ENCODE measurements at regions not wholly inside any gene's neighbourhood (a gene's known extent, or its start where the extent isn't known, plus 50 kb on each side); places are given as distances from the start of the nearest gene placed in this dataset.

DNA sequence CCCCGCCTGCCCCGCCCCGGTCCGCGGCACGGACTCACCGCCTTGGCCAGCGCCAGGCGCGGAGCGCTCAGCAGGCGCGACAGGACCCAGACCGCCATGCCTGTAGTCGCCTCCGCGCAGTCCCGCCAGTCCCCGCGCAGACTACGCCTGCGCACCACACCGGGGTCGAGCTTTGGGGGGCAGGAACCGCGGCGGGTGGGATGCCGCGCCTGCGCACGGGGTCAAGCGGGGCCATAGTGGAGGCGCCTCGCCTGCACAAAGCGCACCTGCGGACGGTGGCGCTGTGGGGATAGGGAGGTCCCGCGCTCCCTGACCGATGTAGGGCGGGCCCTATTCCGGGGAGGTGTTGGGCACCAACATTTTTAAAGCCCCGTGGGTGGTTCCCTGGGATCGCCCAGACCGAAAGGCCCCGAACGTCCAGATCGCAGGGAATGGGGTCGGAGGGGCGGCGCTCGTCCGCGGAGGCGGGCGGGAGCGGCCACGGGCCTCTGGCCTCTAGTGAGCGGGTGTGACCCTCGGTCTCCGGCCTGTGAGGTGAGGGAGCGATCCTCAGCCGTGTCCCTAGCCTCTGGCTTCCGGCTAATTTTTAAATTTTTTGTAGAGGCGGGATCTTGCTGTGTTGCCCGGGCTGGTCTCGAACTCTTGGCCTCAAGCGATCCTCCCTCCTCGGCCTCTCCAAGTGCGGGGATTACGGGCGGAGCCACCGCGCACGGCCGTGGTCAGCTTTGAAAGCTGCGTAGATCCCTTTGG lies 70.8 kb upstream of the LPCAT1 start:
- Histone ChIP-seq H3K79me2 (ENCODE audit: insufficient read depth, low read length) (peaks cover 4% of the 10 kb centered on the region; the same call in 1 of the 2 replicates), H4K20me1 (ENCODE audit: insufficient read depth) (no peaks in the 10 kb centered on the region), H3K9me2 (ENCODE audit: insufficient read depth) (no peaks in the 10 kb centered on the region), H3K36me3 (ENCODE audit: control insufficient read depth in 1 of 2, insufficient read depth in 2 of 2, low read length in 2 of 2) (peaks cover 0 to 5% of the 10 kb centered on the region in 2 experiments; a peak in 1 of 4 replicates), H3K27me3 (ENCODE audit: insufficient read depth, low read length) (no peaks in the 10 kb centered on the region), H3K4me3 (replicated peaks in 1 of 2; ENCODE audit: low read depth in 1 of 2, low read length in 2 of 2) (peak overlapping the region; percentile 56 to 75), H2AFZ (ENCODE audit: low read depth, low read length, poor library complexity, severe bottlenecking) (peak overlapping the region; percentile 78), H3K4me2 (ENCODE audit: low read length) (peak overlapping the region; percentile 96), H3K4me1 (ENCODE audit: control insufficient read depth in 1 of 2, insufficient read depth in 2 of 2, low read length in 2 of 2) (peaks cover 0 to 9% of the 10 kb centered on the region in 2 experiments; a peak in 2 of 4 replicates), H3K9ac (ENCODE audit: low read length) (peak overlapping the region; percentile 79), H3K9me3 (ENCODE audit: control insufficient read depth in 1 of 2, insufficient read depth in 1 of 2, low read depth in 1 of 2, low read length in 2 of 2) (no peaks in the 10 kb centered on the region), H3K27ac (ENCODE audit: low read depth, low read length) (peak overlapping the region; percentile 79)
- TF ChIP-seq EGR1 (IDR thresholded peaks at IDR 0.05; ENCODE audit: low read depth) = no peak
- peak; percentile 58 for TF ChIP-seq YY1 (IDR thresholded peaks at IDR 0.05; ENCODE audit: extremely low read depth, insufficient replicate concordance, low read depth, low read length)
- TF ChIP-seq ATF3 (IDR thresholded peaks at IDR 0.05) = no peak
- TF ChIP-seq, protein P1, sequence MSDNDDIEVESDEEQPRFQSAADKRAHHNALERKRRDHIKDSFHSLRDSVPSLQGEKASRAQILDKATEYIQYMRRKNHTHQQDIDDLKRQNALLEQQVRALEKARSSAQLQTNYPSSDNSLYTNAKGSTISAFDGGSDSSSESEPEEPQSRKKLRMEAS (IDR thresholded peaks at IDR 0.05) = peak; percentile 69
- TF ChIP-seq POLR2A (IDR thresholded peaks at IDR 0.05; ENCODE audit: borderline replicate concordance, extremely low read depth, insufficient read depth, insufficient read length) = peak; percentile 51
- TF ChIP-seq ZFX (IDR thresholded peaks at IDR 0.05) = peak; percentile 57
- TF ChIP-seq POLR2AphosphoS5 (IDR thresholded peaks at IDR 0.05; ENCODE audit: low read depth, low read length) = peak; percentile 67
- TF ChIP-seq ZNF274 (IDR thresholded peaks at IDR 0.05; ENCODE audit: low read depth, low read length) = no peak
- peak; percentile 29 for TF ChIP-seq ZBTB33 (IDR thresholded peaks at IDR 0.05; ENCODE audit: extremely low read depth, insufficient replicate concordance, low read length)
- peak; percentile 21 to 61 (median 59); a peak in 5 of 6 replicates for TF ChIP-seq CTCF (IDR thresholded peaks at IDR 0.05 in 2 of 3, conservative IDR thresholded peaks at IDR 0.05 in 1 of 3; ENCODE audit: borderline replicate concordance in 1 of 3, insufficient read depth in 1 of 3, low read depth in 2 of 3, low read length in 2 of 3)
- intact Hi-C loops (cut with micrococcal nuclease) = loop anchor here (5.0 to 10.0 kb wide), 2 partner anchors 82 to 250 kb away; partner anchors contain the start of gene CLPTM1L
- ChIA-PET CTCF (interaction anchor here (0.7 to 1.6 kb wide), 9 partner anchors 11 to 1148 kb away, joined by 3 to 7 read pairs (median 3); partner anchors contain the start of gene LPCAT1), RAD21 (ENCODE audit: low non-redundant PET in 1 of 2, low total read pairs in 2 of 2, uncharacterized antibody in 2 of 2, unreplicated experiment in 2 of 2) (interaction anchor here in 1 of 2 experiments (1.0 kb wide), 1 partner anchor 51 kb away, joined by 3 read pairs; no protein-coding TSS in a partner anchor), POLR2A (interaction anchor here (2.2 kb wide), 1 partner anchor 78 kb away, joined by 5 read pairs; no protein-coding TSS in a partner anchor)
- ATAC-seq (peak; percentile 97), DNase-seq (ENCODE audit: low read depth, low spot score) (peak; percentile 74)
- BruUV-seq (replicated peaks) = no TSS peak
